GM19035 (cell line): ENCODE measurements at regions not wholly inside any gene's neighbourhood (a gene's known extent, or its start where the extent isn't known, plus 50 kb on each side); places are given as distances from the start of the nearest gene placed in this dataset.
"Not testable (repeated sequence)": the region's sequence is repeated elsewhere in the genome, so short reads cannot be mapped to it uniquely, and the experiment has no call there.

Source experiments
- ATAC-seq: cut with Tn5 transposase; IDR thresholded peaks from one replicate; pipeline ENCODE4 v1.9.1; 2021; ENCODE audit not compliant: unreplicated experiment

DNA sequence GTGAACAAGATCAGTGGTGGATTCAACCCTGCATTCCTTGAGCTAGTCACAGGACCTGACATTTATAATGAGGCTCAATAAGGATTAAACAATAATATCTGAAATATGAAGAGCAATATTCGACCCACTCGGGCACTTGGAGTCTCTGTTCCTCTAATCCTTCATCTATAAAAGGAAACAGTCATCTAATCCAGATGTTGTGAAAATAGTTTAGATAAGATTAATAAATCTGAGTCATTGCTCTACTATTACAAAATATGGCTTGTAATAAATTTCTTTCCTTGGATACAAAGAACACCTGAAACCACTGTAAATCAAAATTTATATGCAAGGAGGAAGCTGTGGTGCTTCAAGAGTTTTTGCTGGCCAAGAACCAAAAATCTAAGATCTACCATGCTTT, 846.9 kb upstream of the ACVR2A start:
- no peak for ATAC-seq

DNA sequence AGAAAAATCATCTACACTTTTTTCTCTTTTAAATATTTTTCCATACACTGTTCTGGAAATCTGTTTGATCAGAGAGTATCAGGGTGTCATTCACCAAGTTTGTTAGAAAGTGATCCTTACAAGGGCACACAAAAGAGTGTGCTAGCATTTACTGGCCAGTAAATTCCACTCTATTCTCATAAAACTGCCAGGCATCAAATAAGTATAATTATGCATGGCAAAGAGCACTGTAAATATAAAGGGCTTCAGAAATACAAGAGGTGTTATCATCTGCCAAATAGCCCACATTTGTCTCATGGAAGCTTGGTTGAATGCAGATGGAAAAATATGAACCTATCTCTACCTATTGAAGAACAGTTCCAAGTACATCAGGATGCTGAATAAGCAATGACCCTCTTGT, 847.3 kb upstream of the ACVR2A start:
- no peak for ATAC-seq

DNA sequence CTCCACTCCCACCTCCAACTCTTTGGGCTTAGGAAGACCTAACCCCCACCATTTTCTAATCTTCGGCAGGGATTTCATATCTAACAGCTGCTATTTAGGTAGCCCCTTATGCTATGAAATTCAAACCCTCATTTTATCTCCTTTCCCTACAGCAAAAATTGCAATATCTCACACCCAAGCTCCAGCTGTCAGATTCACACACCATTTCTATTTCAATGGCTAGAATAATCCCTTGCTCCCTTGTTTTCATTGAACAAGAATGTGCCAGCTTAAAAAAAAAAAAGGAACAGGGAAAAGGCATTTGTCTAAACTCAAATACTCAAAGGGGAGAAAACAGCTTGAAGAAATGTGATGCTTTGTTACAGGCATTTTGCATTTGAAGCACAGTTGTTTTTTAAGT, 850.6 kb upstream of the ACVR2A start:
- no peak for ATAC-seq

- ATAC-seq = no peak
Measured at GRCh38 chr2:146992466-146992865, 852.4 kb upstream of the ACVR2A start.

- no peak for ATAC-seq
Measured at GRCh38 chr2:146992057-146992456, 852.8 kb upstream of the ACVR2A start.

- no peak for ATAC-seq
Measured at GRCh38 chr2:146990311-146991054, 854.3 kb upstream of the ACVR2A start.

DNA sequence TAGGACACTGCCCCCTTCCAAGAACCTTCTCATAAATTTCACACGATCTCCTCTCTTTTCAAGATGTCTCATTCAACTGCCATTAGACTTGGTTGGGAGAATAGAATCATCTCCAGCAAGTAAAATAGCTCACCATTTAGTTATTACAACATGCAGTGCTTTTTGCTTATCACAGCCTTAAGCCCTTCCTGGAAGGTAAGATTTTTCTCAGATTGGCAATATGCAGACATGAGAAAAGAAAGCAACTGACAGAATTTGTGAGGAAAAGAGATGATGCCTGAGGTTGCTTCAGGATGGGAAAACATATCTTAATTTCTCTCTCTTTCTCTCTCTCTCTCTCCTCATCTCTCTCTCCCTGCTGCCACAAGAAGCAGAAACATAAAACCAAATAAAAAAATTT, 855.1 kb upstream of the ACVR2A start:
- no peak for ATAC-seq

DNA sequence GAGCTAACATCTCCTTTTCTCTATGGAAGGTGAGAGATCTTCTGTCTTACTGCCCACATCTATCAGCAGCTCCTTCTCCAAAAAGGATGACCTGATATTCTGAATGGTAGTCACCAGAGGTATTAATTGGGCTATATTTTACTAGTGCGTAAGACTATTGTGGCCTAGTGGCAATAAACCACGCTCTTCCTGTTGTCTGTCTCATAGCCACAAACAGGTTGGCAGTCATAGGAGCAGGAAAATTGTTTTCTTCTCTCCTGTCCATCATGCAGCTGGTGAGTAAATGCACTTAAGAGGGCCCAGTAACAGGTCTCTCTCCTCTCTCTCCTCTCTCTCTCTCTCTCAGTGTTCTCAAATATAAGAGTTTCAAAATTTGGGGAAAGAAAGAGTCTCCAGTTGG, 856.8 kb upstream of the ACVR2A start:
- ATAC-seq = no peak

DNA sequence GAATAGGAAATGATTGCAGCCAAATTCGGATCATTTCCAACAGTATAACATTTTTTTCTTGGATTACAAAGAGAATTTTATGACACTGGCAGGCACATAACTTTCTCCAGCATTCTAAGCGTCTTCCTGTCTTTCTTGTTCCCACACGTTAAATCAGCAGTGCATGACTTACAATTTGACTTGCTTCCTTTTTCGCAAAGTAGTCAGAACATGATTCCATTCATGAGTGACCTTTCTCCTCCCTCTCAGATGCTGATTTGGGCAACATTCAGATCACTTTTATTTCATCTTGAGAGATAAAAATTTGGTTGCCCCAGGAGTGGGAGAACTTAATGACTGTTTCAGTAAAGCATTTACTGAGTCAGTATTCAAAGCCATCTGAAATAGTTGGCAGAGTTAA, 858.7 kb upstream of the ACVR2A start:
- ATAC-seq = no peak

DNA sequence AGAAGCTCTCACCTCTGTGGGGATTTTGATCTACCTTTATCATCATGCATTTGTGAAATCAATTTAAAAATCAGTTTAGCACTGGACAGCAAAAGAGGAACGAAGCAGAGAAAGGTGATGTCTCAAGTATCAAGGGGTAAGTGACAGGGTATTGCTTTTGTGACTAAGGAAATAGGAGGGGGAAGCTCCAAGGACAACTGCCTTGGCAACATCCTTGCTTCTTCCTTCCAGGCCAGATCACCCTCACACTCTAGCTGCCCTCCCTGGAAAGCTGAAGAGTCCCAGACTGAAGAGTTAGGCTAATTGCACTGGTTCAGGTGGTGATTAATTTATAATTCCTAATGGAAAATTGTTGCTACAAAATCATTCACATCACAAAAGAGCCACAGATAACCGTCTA, 859.1 kb upstream of the ACVR2A start:
- no peak for ATAC-seq

DNA sequence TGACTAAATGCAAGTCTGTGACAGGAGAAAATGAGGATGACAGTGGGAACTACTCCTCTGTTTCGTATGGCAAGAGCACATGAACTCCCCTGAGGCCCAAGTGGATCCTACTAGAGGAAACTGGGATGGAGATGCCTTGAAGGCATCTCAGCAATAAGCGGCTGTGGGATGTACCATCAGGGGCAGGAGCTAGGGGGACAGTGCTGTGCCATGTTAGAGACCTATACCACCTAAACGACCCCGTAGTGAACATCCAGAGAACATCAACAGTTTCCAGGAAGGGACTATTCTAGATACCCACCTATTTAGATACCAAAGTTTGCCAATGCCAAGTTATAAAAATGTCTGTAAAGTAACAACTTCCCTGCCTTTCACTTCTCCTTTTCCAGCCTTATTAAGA, 860.8 kb upstream of the ACVR2A start:
- ATAC-seq = no peak

DNA sequence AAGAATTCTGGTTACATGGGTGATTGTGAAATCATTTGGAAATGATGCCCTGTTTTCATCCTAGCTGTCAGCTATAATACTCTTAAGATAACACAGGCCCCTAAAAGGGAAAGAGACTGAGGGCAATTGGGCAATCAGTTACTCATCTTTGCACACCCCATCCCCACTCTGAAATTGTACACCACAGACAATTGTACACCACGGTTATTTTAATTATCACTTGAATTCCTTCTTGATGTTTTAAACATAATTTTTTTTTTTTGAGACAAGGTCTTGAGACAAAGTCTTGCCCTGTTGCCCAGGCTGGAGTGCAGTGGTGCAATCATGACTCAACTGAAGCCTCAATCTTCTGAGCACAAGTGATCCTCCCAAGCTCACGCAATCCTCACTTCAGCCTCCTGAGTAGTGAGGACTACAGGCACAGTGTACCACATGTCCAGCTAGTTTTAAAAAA, 862.4 kb upstream of the ACVR2A start:
- no peak for ATAC-seq

- ATAC-seq = no peak
Measured at GRCh38 chr2:146981921-146982320, 862.9 kb upstream of the ACVR2A start.

DNA sequence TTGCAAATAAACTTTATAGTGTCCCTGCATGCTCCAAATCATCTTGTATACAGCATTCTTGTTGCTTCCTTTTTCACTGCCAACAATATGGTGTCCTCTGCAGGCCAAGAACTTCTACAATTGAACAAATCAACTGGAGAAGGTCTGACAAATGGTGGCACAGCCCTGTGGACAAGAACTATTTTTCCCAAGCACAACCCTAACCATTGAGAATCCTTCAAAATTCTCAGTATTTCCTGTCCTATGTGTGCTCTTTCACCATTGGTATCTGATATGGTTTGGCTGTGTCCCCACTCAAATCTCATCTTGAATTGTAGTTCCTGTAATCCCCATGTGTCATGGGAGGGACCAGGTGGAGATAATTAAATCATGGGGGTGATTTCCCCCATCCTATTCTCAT, 865.1 kb upstream of the ACVR2A start:
- no peak for ATAC-seq

DNA sequence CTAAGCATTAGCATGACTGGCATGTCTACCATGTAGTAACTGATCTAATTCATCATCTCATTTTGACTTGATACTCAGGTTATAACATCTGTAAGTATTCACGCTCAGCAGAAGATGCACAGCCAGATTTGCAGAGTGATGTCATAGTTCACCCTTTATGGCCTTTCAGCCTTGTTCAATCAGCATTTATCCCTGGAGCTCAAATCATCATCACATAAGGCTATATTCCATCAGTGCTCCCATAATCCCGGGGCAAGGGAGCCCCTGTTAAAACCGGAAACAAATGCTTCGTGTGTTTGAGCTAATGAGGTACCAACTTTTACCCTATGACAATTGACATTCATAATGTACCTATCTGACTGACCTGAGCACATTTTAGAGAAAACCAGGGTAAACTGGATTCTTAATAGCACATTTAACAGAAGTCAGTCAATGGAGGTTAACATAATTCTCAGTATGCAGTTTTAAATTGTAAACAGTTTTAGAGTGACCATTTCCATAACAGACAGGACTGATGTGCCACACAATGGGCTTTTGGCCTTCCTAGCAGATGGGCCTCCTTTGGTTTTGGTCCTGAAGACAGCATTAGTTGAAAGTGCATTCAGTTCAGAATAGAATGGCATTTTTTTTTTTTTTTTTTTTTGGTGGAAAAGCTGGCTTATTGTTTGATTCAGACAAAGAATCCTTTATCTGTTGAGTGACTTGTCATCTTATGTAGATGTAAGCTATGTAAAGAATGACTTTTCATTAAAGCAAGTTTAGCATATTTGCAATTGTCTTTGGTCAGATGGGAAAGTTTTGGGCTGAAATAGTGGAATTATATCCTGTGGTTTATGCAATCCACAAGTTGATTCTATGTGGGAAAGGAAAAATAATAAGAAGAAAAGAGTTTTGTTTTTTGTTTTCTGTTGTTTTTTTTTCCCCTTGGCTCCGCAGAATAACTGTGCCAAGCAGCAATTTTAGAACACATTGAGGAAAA, 866.0 kb upstream of the ACVR2A start:
- no peak for ATAC-seq

- not testable (repeated sequence) for ATAC-seq
Measured at GRCh38 chr2:146970981-146971380, 873.8 kb upstream of the ACVR2A start.

GRCh38 chr2:146969703-146970102, 875.1 kb upstream of the ACVR2A start:
- not testable (repeated sequence) for ATAC-seq

GRCh38 chr2:146964494-146964893, 880.3 kb upstream of the ACVR2A start:
- no peak for ATAC-seq

DNA sequence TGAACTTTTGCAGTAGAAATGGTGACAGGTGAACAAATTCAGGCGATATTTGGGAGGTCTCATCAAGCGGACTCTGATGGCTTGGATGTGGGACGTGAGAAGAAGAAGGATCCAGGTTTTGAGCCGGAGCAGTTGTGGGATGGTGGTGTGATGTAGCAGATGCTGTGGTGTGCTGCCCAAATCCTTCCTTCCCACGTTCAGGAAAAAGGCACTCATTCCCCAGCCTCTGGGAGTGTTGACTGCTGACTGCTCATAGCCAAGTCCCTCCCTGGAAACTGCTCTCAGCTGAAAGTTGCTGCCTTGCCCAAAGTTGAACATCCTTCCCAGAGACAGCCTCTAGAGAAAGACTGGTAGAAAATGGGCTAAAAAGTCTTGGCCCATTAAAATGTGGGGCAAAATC, 890.3 kb upstream of the ACVR2A start:
- ATAC-seq = no peak

- ATAC-seq = no peak
Measured at GRCh38 chr2:146952696-146953095, 892.1 kb upstream of the ACVR2A start.

DNA sequence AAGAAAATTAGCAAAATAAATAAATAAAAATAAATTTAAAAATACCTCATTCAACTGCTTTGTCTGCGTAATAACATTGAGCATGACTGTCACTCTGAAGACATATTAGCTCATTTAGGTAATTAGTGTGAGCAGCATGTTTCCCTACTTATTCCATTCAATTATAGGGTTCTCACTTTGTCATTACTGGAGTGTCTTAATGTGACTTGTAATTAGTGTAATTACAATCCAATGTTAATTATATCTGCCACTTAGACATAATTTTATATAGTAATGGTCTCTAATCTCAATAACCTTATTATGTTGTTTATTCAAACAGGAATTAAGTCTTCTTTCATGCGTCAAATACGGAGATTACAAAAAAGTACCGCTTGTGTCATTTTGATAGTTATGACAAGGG, 893.9 kb upstream of the ACVR2A start:
- ATAC-seq = no peak

DNA sequence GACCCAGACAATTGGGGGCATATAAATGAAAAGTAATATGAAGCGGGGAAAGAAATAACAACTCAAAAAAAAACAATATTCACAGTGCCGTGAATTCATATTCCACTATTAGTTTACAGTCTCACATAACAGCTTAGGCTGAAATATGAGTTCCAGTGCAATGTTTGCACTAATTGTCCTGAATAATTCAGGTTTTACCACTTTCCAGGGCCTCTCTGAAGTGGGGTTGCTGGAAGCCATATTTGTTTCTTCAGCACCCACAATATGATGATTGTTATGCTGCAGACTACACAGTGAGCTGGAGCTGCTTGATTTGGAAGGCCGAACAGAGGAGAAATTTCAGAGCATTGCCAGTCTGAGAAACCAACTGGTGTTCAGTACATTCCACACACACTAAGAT, 894.5 kb upstream of the ACVR2A start:
- no peak for ATAC-seq
